ENCODE measurements at regions not wholly inside any gene's neighbourhood (a gene's known extent, or its start where the extent isn't known, plus 50 kb on each side); places are given as distances from the start of the nearest gene placed in this dataset.
"Not testable (repeated sequence)": the region's sequence is repeated elsewhere in the genome, so short reads cannot be mapped to it uniquely, and the experiment has no call there.

DNA sequence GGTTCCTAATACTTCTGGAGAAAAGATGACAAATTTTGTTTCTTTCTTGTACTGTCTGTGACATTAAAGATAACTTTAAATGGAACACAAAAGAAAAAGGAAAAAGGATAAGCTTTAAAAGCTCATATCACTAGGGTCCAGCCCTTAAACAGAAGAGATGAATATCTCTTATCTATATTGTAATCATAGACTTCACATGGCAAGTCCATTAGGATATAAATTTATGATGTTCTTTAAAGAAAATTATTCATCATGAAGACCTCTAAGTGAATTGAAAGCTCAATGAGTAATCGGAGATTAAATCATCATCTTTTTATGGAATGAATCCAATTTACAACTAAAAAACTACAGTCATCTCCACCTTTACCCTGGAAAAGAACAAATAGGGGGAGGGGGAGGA is 111.6 kb upstream of the SATB2 start:
- Histone ChIP-seq H3K9me3 (replicated peaks) (no peaks in the 10 kb centered on the region), H3K27me3 (no peaks in the 10 kb centered on the region), H3K36me3 (no peaks in the 10 kb centered on the region), H3K4me3 (no peak overlapping the region), H3K27ac (no peak overlapping the region), H3K4me1 (peaks cover 26% of the 10 kb centered on the region)
- no peak for DNase-seq

DNA sequence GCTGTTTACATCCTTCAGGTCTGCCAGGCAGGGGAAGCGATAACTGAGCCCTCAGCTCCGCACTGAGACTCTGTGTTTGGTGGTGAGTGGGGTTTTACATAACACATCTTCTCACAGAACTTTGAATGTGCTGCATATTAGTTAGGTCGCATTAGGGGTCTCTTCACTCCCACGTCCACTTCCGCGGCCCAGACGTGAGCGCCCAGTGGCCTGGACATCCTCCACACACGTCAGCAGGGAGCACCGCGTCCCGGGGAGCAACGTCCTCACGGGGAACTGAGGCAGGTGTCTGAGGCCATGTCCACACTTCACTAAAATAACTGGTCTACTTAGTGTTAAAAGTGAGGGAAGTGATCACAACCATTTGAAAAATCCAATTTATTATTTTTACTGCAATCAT is 100.4 kb upstream of the SATB2 start:
- H3K27me3 ChIP-seq = 0 out of 2 replicates have a peak, but pooled peaks cover 3% of the 10 kb centered on the region
- H3K36me3 ChIP-seq = no peaks in the 10 kb centered on the region
- H3K27ac ChIP-seq = no peak overlapping the region
- H3K4me3 ChIP-seq = no peak overlapping the region
- no peaks in the 10 kb centered on the region for H3K9me3 ChIP-seq (replicated peaks)
- H3K4me1 ChIP-seq = no peaks in the 10 kb centered on the region
- no peak for DNase-seq

DNA sequence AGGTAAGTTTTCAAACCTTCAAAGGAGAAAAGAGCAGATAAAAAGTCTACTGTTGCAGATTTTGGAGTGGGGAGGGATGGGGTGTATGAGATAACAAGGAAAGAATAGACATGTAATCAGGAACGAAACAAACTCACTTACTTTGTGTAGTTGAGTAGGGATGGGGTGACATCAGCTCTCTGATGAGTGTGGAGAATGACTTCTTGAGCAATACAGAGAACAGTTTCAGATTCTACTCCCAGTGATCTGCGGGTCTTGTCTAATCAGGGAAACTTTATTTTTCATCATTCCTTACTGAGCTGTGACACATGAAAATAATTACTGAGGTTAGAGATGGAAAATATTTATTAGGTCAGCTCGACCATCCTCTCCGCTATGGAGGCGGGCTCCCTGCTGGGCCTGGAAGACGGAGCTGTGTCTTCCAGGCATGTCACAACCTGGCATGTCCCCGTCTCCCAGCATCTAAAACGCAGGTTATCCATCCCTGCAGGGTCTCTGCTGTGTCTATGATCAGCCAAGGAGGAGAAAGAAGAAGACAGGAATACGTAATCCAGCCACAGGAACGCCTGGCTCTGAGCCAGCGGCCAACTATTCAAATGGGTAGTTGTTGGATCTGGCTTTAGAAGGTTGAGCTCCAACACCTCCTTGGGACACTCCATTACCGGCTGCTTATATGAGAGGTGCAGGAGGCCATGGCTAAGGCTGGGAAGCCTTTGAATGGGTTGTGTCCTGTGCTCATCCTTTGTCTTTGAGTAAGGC is 99.0 kb upstream of the SATB2 start:
- H3K9me3 ChIP-seq (replicated peaks) = no peaks in the 10 kb centered on the region
- H3K36me3 ChIP-seq = no peaks in the 10 kb centered on the region
- H3K27me3 ChIP-seq = 0 out of 2 replicates have a peak, but pooled peaks cover 3% of the 10 kb centered on the region
- no peaks in the 10 kb centered on the region for H3K4me1 ChIP-seq
- H3K4me3 ChIP-seq = no peak overlapping the region
- peak in 1 of 2 experiments; percentile 5 for DNase-seq
- H3K27ac ChIP-seq = no peak overlapping the region

DNA sequence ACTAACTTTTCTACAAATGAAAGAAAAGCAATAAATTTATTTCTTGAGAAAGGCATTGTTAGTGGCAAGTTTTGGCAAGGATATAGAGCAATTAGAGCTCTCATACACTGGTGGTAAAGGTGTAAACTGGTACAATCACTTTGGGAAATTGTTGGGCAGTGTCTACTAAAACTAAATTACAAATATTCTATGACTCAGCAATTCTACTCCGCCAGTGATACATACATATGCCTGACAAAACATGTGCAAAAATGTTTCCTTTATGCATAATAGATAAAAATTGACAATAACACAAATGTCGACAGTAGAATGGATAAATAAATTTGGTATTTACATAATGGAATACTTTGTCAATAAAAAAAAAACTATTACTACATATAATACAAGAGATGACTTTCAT is 96.3 kb upstream of the SATB2 start:
- H3K27me3 ChIP-seq = 0 out of 2 replicates have a peak, but pooled peaks cover 2% of the 10 kb centered on the region
- no peaks in the 10 kb centered on the region for H3K4me1 ChIP-seq
- no peaks in the 10 kb centered on the region for H3K36me3 ChIP-seq
- no peak overlapping the region for H3K27ac ChIP-seq
- H3K4me3 ChIP-seq = no peak overlapping the region
- no peak for DNase-seq
- H3K9me3 ChIP-seq (replicated peaks) = no peaks in the 10 kb centered on the region

DNA sequence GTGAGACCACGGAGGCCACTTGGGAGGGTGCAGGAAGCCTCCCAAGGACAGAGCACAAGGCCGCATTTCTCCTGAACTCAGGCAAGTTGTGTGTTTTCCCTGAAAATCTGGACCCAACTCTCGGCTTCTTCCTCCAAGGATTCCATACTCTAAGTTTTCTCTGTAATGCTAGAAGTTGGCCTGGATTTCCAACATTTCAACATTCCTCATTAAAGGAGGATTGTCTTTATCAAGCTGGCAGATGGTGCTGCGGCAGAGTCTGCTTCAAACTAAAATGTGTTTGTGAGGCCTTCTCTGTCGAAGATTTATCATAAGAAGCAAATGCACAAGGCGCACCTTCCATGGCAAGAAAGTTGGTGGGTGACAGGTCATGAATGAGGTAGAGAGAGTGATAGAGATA is 94.4 kb upstream of the SATB2 start:
- Histone ChIP-seq H3K27me3 (no peaks in the 10 kb centered on the region), H3K9me3 (replicated peaks) (no peaks in the 10 kb centered on the region), H3K4me3 (no peak overlapping the region), H3K36me3 (no peaks in the 10 kb centered on the region), H3K4me1 (no peaks in the 10 kb centered on the region), H3K27ac (no peak overlapping the region)
- DNase-seq = no peak

DNA sequence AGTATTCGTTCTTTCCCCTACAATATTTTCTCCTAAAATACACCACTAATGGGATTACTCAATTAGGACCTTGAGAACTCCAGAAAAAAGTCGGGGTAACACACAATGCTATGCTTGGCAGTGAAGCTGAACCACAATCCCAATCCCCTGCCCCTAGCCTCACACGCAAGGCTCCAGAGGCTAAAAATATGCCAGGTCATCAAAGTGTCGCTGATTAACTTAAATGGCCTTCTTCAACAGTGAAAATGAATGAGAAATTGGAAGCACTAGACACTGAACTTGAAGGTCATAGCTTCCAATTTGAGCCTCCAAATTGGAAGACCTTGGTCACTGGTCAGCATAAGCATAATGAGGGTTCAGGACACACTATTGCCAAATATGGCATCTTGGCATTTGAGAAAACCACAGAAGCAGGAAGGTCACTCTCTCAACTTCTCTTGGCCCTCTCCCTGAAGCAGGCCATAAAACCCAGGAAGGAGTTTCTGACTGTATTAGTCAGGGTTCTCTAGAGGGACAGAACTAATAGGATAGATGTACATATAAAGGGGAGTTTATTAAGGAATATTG is 86.0 kb upstream of the SATB2 start:
- no peak for DNase-seq
- no peak overlapping the region for H3K27ac ChIP-seq

DNA sequence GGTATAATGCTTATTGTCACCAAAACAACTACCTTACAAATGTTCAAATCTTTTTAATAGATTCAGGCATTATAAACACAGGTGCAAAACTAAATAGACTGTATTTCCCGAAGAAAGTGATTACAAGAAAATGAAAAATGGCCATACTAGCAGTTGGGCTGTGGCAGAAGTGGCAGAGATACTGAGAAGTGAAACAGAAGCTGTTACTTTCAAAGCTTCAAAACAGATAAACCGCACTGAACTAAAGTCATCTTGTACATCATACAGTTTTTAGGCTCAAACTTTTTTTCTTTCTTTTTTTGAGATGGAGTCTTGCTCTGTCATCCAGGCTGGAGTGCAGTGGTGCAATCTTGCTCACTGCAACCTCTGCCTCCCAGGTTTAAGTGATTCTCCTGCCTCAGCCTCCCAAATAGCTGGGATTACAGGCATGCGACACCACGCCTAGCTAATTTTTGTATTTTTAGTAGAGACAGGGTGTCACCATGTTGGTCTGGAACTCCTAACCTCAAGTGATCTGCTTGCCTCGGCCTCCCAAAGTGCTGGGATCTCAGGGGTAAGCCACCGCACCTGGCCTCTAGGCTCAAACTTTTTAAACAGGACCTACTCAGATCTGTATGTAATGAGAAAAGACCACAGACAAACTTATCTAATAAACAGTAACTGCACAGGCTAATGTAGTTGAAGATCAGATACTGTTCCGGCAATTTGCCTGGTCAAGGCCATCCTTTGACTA is 77.9 kb upstream of the SATB2 start:
- Histone ChIP-seq H3K4me1 (no peaks in the 10 kb centered on the region), H3K36me3 (no peaks in the 10 kb centered on the region), H3K9me3 (replicated peaks) (no peaks in the 10 kb centered on the region), H3K27ac (no peak overlapping the region), H3K4me3 (no peak overlapping the region), H3K27me3 (no peaks in the 10 kb centered on the region)
- DNase-seq = no peak

More for the DNA sequence above, 86.0 kb upstream of the SATB2 start:
- Histone ChIP-seq H3K27me3 (no peaks in the 10 kb centered on the region), H3K4me1 (no peaks in the 10 kb centered on the region), H3K36me3 (no peaks in the 10 kb centered on the region), H3K4me3 (no peak overlapping the region), H3K9me3 (replicated peaks) (no peaks in the 10 kb centered on the region)

DNA sequence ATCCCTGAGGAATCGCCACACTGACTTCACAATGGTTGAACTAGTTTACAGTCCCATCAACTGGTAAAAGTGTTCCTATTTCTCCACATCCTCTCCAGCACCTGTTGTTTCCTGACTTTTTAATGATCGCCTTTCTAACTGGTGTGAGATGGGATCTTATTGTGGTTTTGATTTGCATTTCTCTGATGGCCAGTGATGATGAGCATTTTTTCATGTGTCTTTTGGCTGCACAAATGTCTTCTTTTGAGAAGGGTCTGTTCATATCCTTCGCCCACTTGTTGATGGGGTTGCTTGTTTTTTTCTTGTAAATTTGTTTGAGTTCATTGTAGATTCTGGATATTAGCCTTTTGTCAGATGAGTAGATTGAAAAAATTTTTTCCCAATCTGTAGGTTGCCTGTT is 76.1 kb upstream of the SATB2 start:
- not testable (repeated sequence) for H3K9me3 ChIP-seq (replicated peaks); H3K4me3 ChIP-seq; DNase-seq; H3K27me3 ChIP-seq; H3K4me1 ChIP-seq; H3K36me3 ChIP-seq; H3K27ac ChIP-seq

DNA sequence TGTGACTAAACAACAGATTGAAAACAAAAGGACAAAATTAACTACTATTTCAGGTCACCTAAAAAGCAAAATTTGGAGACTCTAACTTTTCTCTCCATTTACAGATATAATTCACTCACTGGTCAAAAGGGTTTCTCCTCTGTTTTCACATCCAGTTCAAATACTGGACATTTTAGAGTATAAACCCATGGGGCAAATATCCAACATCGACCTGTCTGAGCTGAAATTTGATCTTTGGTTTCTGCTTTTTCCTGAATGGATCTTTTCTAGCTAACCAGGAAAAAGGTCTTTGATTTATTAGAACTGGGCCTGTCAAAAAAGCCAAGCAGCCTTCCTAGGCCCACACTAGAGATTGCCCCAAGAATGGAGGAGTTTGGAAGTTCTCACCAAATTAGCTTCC is 69.3 kb upstream of the SATB2 start:
- no peak overlapping the region for H3K4me3 ChIP-seq
- no peaks in the 10 kb centered on the region for H3K4me1 ChIP-seq
- H3K36me3 ChIP-seq = no peaks in the 10 kb centered on the region
- no peak for DNase-seq
- H3K9me3 ChIP-seq (replicated peaks) = no peaks in the 10 kb centered on the region
- H3K27ac ChIP-seq = no peak overlapping the region
- H3K27me3 ChIP-seq = no peaks in the 10 kb centered on the region

DNA sequence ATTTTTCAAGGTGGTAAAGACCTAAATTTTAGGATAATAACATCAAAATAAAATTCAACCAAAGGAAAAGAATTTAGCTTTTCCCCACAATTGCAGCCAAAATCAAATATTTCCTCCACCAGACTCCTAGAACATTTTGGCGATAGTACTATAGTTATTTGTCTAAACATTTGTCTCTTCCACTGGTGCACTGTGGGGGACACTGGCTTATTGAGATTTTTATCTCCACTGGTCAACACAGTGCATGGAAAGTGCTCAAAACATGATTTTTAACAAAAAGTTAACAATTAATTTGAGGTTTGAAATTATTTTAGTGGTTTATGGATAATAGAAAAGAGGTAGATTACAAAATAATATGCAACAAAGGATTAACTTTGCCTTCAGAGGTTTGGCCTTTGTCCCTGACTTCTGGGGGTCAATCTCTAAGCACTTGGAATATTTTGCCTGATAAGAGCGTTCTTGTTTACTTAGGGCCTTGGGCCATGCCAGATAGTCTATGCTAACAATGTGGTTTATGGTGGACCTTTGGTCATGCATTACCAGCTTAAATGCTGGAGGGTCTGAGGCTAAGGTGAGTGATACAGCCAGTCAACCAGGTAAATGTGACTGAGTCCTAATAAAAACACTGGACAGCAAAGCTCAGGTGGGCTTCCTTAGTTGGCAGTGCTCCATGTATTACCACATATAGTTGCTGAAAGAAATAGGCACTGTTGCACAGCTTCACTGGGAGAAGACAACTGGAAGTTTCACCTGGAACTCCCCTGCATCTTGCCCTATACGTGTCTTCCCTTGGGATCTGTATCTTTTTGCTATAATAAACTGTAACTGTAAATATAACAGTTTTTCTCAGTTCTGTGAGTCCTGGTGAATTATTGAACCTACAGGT is 67.2 kb upstream of the SATB2 start:
- H3K27me3 ChIP-seq = 0 out of 2 replicates have a peak, but pooled peaks cover 2% of the 10 kb centered on the region
- H3K9me3 ChIP-seq (replicated peaks) = no peaks in the 10 kb centered on the region
- H3K4me3 ChIP-seq = no peak overlapping the region
- H3K27ac ChIP-seq = no peak overlapping the region
- H3K4me1 ChIP-seq = 0 out of 2 replicates have a peak, but pooled peaks cover 5% of the 10 kb centered on the region
- no peaks in the 10 kb centered on the region for H3K36me3 ChIP-seq
- DNase-seq = no peak

DNA sequence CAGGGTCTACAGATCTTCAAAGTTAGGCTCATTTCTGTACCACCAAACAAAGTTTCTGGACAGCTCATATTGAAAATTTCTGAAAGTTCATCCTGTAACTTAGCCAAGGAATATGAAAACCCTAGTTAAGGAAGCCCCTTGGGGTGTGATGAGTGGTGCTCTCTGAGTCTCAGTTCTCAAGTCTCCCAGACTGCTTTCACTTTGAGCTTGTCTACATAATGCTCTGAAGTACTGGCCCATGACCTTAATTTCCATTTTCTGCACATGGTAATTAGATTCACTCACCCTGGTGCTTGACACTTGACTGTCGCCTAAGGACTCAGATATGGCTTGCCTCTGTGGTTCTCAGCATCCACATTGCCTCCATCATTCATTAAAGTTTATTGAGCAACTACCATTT is 51.7 kb upstream of the SATB2 start:
- no peak overlapping the region for H3K4me3 ChIP-seq
- no peaks in the 10 kb centered on the region for H3K9me3 ChIP-seq (replicated peaks)

More for the DNA sequence above, 51.7 kb upstream of the SATB2 start:
- Histone ChIP-seq H3K27ac (no peak overlapping the region), H3K27me3 (no peaks in the 10 kb centered on the region), H3K4me1 (no peaks in the 10 kb centered on the region), H3K36me3 (no peaks in the 10 kb centered on the region)
- no peak for DNase-seq

Measured in SJCRH30 (cell line).